ENCODE measurements at regions not wholly inside any gene's neighbourhood (a gene's known extent, or its start where the extent isn't known, plus 50 kb on each side); places are given as distances from the start of the nearest gene placed in this dataset.

- no peak overlapping the region for H3K27ac ChIP-seq
- WGBS: 83% methylated on average over 2 of the region's 2 CpGs
- no peaks in the 10 kb centered on the region for H3K27me3 ChIP-seq
These were observed 516.0 kb downstream of the CETN3 start for GRCh38 chr5:89893546-89893945.

GRCh38 chr5:89885670-89886069 is 523.9 kb downstream of the CETN3 start:
- TF ChIP-seq CTCF (IDR thresholded peaks at IDR 0.05) (no peak), POLR2AphosphoS5 (IDR thresholded peaks at IDR 0.05) (no peak), EP300 (IDR thresholded peaks at IDR 0.05) (no peak), POLR2A (IDR thresholded peaks at IDR 0.05) (no peak)
- Histone ChIP-seq H3K9me3 (no peaks in the 10 kb centered on the region), H3K27me3 (no peaks in the 10 kb centered on the region), H3K36me3 (no peaks in the 10 kb centered on the region), H3K4me3 (no peak overlapping the region), H3K4me1 (no peaks in the 10 kb centered on the region), H3K27ac (no peak overlapping the region)
- no peak for DNase-seq (ENCODE audit: low spot score in 2 of 2)

More at GRCh38 chr5:89893546-89893945, 516.0 kb downstream of the CETN3 start:
- no peak overlapping the region for H3K4me3 ChIP-seq
- no peaks in the 10 kb centered on the region for H3K4me1 ChIP-seq
- peaks cover 5% of the 10 kb centered on the region for H3K9me3 ChIP-seq
- no peaks in the 10 kb centered on the region for H3K36me3 ChIP-seq
- DNase-seq (ENCODE audit: low spot score in 2 of 2): no peak
- TF ChIP-seq CTCF (IDR thresholded peaks at IDR 0.05) (no peak), EP300 (IDR thresholded peaks at IDR 0.05) (no peak)

- H3K36me3 ChIP-seq: no peaks in the 10 kb centered on the region
- no peak for DNase-seq (ENCODE audit: low spot score in 2 of 2)
These were observed 525.6 kb downstream of the CETN3 start for GRCh38 chr5:89883967-89884366.

GRCh38 chr5:89878140-89879132 is 531.1 kb downstream of the CETN3 start:
- Histone ChIP-seq H3K27ac (no peak overlapping the region), H3K4me1 (no peaks in the 10 kb centered on the region), H3K36me3 (no peaks in the 10 kb centered on the region), H3K9me3 (no peaks in the 10 kb centered on the region), H3K27me3 (no peaks in the 10 kb centered on the region), H3K4me3 (no peak overlapping the region)
- WGBS: 67% methylated on average over 9 of the region's 9 CpGs
- DNase-seq (ENCODE audit: low spot score in 2 of 2): no peak
- TF ChIP-seq POLR2AphosphoS5 (IDR thresholded peaks at IDR 0.05) (no peak), EP300 (IDR thresholded peaks at IDR 0.05) (no peak), POLR2A (IDR thresholded peaks at IDR 0.05) (no peak), CTCF (IDR thresholded peaks at IDR 0.05) (no peak)

More at GRCh38 chr5:89883967-89884366, 525.6 kb downstream of the CETN3 start:
- no peak for TF ChIP-seq EP300 (IDR thresholded peaks at IDR 0.05)
- TF ChIP-seq POLR2A (IDR thresholded peaks at IDR 0.05): no peak
- TF ChIP-seq CTCF (IDR thresholded peaks at IDR 0.05): no peak
- no peak for TF ChIP-seq POLR2AphosphoS5 (IDR thresholded peaks at IDR 0.05)
- no peaks in the 10 kb centered on the region for H3K27me3 ChIP-seq
- H3K4me1 ChIP-seq: no peaks in the 10 kb centered on the region
- H3K4me3 ChIP-seq: no peak overlapping the region
- no peaks in the 10 kb centered on the region for H3K9me3 ChIP-seq
- no peak overlapping the region for H3K27ac ChIP-seq

- TF ChIP-seq CTCF (IDR thresholded peaks at IDR 0.05) (no peak), EP300 (IDR thresholded peaks at IDR 0.05) (no peak), POLR2AphosphoS5 (IDR thresholded peaks at IDR 0.05) (no peak), POLR2A (IDR thresholded peaks at IDR 0.05) (no peak)
- DNase-seq (ENCODE audit: low spot score in 2 of 2): no peak
- no peaks in the 10 kb centered on the region for H3K9me3 ChIP-seq
- H3K36me3 ChIP-seq: no peaks in the 10 kb centered on the region
- no peaks in the 10 kb centered on the region for H3K4me1 ChIP-seq
- WGBS: 44% methylated on average over 2 of the region's 2 CpGs
- no peak overlapping the region for H3K27ac ChIP-seq
- H3K4me3 ChIP-seq: no peak overlapping the region
- no peaks in the 10 kb centered on the region for H3K27me3 ChIP-seq
These were observed 537.6 kb downstream of the CETN3 start for GRCh38 chr5:89871906-89872305.
